ENCODE measurements at regions not wholly inside any gene's neighbourhood (a gene's known extent, or its start where the extent isn't known, plus 50 kb on each side); places are given as distances from the start of the nearest gene placed in this dataset.
A peak's percentile ranks its signal among the peaks of the same experiment; 100 is the strongest.

- H3K4me3 ChIP-seq (replicated peaks in 1 of 2; ENCODE audit: low read depth in 2 of 2, low read length in 2 of 2) = no peak overlapping the region
- TF ChIP-seq CTCF (IDR thresholded peaks at IDR 0.05; ENCODE audit: low read depth, low read length) = peak; percentile 86
- peak; percentile 89 to 91 for DNase-seq (ENCODE audit: low read depth in 2 of 2)
Measured at GRCh38 chr18:48475635-48476549, 62.9 kb upstream of the CTIF start.

- H3K4me3 ChIP-seq (replicated peaks in 1 of 2; ENCODE audit: low read depth in 2 of 2, low read length in 2 of 2) = no peak overlapping the region
- no peak for TF ChIP-seq CTCF (IDR thresholded peaks at IDR 0.05; ENCODE audit: low read depth, low read length)
- DNase-seq (ENCODE audit: low read depth in 2 of 2) = no peak
Measured at GRCh38 chr18:48473816-48474215, 64.6 kb upstream of the ZBTB7C start.

GRCh38 chr18:48472610-48473009 lies 63.4 kb upstream of the ZBTB7C start:
- DNase-seq (ENCODE audit: low read depth in 2 of 2) = peak; percentile 58 to 69
- TF ChIP-seq CTCF (IDR thresholded peaks at IDR 0.05; ENCODE audit: low read depth, low read length) = no peak

GRCh38 chr18:48470484-48471180 lies 61.4 kb upstream of the ZBTB7C start:
- no peak overlapping the region for H3K4me3 ChIP-seq (replicated peaks in 1 of 2; ENCODE audit: low read depth in 2 of 2, low read length in 2 of 2)
- DNase-seq (ENCODE audit: low read depth in 2 of 2) = peak; percentile 20 to 58
- no peak for TF ChIP-seq CTCF (IDR thresholded peaks at IDR 0.05; ENCODE audit: low read depth, low read length)

More at GRCh38 chr18:48472610-48473009, 63.4 kb upstream of the ZBTB7C start:
- H3K4me3 ChIP-seq (replicated peaks in 1 of 2; ENCODE audit: low read depth in 2 of 2, low read length in 2 of 2) = no peak overlapping the region

GRCh38 chr18:48468151-48468550 lies 59.0 kb upstream of the ZBTB7C start:
- no peak overlapping the region for H3K4me3 ChIP-seq (replicated peaks in 1 of 2; ENCODE audit: low read depth in 2 of 2, low read length in 2 of 2)
- DNase-seq (ENCODE audit: low read depth in 2 of 2) = no peak
- no peak for TF ChIP-seq CTCF (IDR thresholded peaks at IDR 0.05; ENCODE audit: low read depth, low read length)

- no peak for DNase-seq (ENCODE audit: low read depth in 2 of 2)
- no peak overlapping the region for H3K4me3 ChIP-seq (replicated peaks in 1 of 2; ENCODE audit: low read depth in 2 of 2, low read length in 2 of 2)
- no peak for TF ChIP-seq CTCF (IDR thresholded peaks at IDR 0.05; ENCODE audit: low read depth, low read length)
Measured at GRCh38 chr18:48467231-48467630, 58.0 kb upstream of the ZBTB7C start.
